Uterus (tissue), 3 donors: ENCODE measurements at regions not wholly inside any gene's neighbourhood (a gene's known extent, or its start where the extent isn't known, plus 50 kb on each side); places are given as distances from the start of the nearest gene placed in this dataset.

ENCODE experiments used
- DNase-seq, 2 donors: peaks; one replicate each; pipeline ENCODE4 v3.0.0-alpha.2; 2019 to 2020
- H3K27ac ChIP-seq, 2 donors: fragments of 200-600 bp; sonication (generic); 1 replicate in 1 of 2; 2 replicates in 1 of 2; pipeline ENCODE4 v1.5.1; 2016 to 2018
- H3K27me3 ChIP-seq, 2 donors: fragments of 200-600 bp; sonication (generic); one replicate each; pipeline ENCODE4 v1.5.1; 2018 to 2019; ENCODE audit warnings: control low read depth in 1 of 2
- H3K36me3 ChIP-seq, 2 donors: fragments of 200-600 bp; sonication (generic); one replicate each; pipeline ENCODE4 v1.5.1; 2019; ENCODE audit warnings: control low read depth in 1 of 2
- H3K4me1 ChIP-seq, 2 donors: fragments of 200-600 bp; sonication (generic); one replicate each; pipeline ENCODE4 v1.5.1; 2018 to 2019; ENCODE audit warnings: control low read depth in 1 of 2
- H3K4me3 ChIP-seq, 2 donors: fragments of 200-600 bp; sonication (generic); 1 replicate in 1 of 2; 2 replicates in 1 of 2; pipeline ENCODE4 v1.5.1; 2018 to 2019; ENCODE audit warnings: mild to moderate bottlenecking in 1 of 2
- H3K9me3 ChIP-seq, 2 donors: fragments of 200-600 bp; sonication (generic); one replicate each; pipeline ENCODE4 v1.5.1; 2019; ENCODE audit warnings: control low read depth in 1 of 2
- POLR2A ChIP-seq, 2 donors: fragments of 450-650 bp; IDR thresholded peaks; one replicate each; pipeline ENCODE4 v1.6.1; 2016; ENCODE audit warnings: antibody characterized with exemption in 2 of 2, mild to moderate bottlenecking in 1 of 2, moderate library complexity in 1 of 2
- intact Hi-C: fragments of 100-400 bp; cut with DNase I; formaldehyde crosslinking; loops from one replicate; pipeline ENCODE4 v1.15.1; 2023; ENCODE audit warnings: low total_unique reads
- TF ChIP-seq, protein P1 (sequence below), 4 experiments: fragments of 200-600 bp in 2 of 4; fragments of 450-650 bp in 2 of 4; sonication (generic) in 2 of 4; IDR thresholded peaks; one replicate each; pipeline ENCODE4 v1.5.1; 2016 to 2019; ENCODE audit warnings: antibody characterized with exemption in 4 of 4, mild to moderate bottlenecking in 2 of 4, moderate library complexity in 1 of 4
- donor health status: DM: yes; HTN: yes; CAD: no.

- intact Hi-C loops, result no loop called here
- H3K27me3 ChIP-seq, result no peaks in the 10 kb centered on the region
- H3K27ac ChIP-seq, result no peak overlapping the region
- H3K36me3 ChIP-seq, result no peaks in the 10 kb centered on the region
- DNase-seq, result no peak
- no peaks in the 10 kb centered on the region for H3K4me1 ChIP-seq
- no peaks in the 10 kb centered on the region for H3K9me3 ChIP-seq
- no peak for TF ChIP-seq POLR2A (IDR thresholded peaks at IDR 0.05)
- TF ChIP-seq, protein P1, sequence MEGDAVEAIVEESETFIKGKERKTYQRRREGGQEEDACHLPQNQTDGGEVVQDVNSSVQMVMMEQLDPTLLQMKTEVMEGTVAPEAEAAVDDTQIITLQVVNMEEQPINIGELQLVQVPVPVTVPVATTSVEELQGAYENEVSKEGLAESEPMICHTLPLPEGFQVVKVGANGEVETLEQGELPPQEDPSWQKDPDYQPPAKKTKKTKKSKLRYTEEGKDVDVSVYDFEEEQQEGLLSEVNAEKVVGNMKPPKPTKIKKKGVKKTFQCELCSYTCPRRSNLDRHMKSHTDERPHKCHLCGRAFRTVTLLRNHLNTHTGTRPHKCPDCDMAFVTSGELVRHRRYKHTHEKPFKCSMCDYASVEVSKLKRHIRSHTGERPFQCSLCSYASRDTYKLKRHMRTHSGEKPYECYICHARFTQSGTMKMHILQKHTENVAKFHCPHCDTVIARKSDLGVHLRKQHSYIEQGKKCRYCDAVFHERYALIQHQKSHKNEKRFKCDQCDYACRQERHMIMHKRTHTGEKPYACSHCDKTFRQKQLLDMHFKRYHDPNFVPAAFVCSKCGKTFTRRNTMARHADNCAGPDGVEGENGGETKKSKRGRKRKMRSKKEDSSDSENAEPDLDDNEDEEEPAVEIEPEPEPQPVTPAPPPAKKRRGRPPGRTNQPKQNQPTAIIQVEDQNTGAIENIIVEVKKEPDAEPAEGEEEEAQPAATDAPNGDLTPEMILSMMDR (IDR thresholded peaks at IDR 0.05), result no peak
- no peak overlapping the region for H3K4me3 ChIP-seq
Measured at GRCh38 chr1:87999852-88000251, 671.2 kb downstream of the LMO4 start.

DNA sequence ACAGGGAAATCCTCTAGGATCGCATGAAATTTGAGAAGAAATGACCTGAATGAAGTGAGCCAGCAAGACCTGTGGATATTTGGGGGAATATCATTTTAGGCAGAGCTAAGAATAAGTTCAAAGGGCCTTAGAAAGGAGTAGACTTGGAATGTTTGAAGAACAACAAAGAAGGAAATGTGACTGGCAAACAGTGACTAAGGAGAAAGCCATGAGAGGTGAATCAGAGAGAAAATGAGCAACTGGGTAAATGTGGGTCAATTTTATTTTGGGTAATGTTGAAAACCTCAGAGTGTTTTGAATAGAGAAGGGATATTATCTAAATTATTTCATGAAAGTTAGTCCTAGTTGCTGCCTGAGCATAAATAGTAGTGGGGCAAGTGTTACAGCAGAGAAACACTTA lies 672.8 kb downstream of the LMO4 start:
- intact Hi-C loops, result no loop called here
- H3K27me3 ChIP-seq, result no peaks in the 10 kb centered on the region
- H3K27ac ChIP-seq, result no peak overlapping the region
- no peak overlapping the region for H3K4me3 ChIP-seq
- H3K4me1 ChIP-seq, result no peaks in the 10 kb centered on the region
- no peak for DNase-seq
- no peaks in the 10 kb centered on the region for H3K9me3 ChIP-seq
- H3K36me3 ChIP-seq, result no peaks in the 10 kb centered on the region
- TF ChIP-seq, protein P1 (IDR thresholded peaks at IDR 0.05), result no peak
- no peak for TF ChIP-seq POLR2A (IDR thresholded peaks at IDR 0.05)

GRCh38 chr1:88003255-88003654 lies 674.6 kb downstream of the LMO4 start:
- no peak overlapping the region for H3K27ac ChIP-seq
- intact Hi-C loops, result no loop called here
- H3K4me3 ChIP-seq, result no peak overlapping the region
- no peaks in the 10 kb centered on the region for H3K36me3 ChIP-seq
- H3K27me3 ChIP-seq, result no peaks in the 10 kb centered on the region
- no peaks in the 10 kb centered on the region for H3K4me1 ChIP-seq
- no peaks in the 10 kb centered on the region for H3K9me3 ChIP-seq
- TF ChIP-seq, protein P1 (IDR thresholded peaks at IDR 0.05), result no peak
- TF ChIP-seq POLR2A (IDR thresholded peaks at IDR 0.05), result no peak
- no peak for DNase-seq

DNA sequence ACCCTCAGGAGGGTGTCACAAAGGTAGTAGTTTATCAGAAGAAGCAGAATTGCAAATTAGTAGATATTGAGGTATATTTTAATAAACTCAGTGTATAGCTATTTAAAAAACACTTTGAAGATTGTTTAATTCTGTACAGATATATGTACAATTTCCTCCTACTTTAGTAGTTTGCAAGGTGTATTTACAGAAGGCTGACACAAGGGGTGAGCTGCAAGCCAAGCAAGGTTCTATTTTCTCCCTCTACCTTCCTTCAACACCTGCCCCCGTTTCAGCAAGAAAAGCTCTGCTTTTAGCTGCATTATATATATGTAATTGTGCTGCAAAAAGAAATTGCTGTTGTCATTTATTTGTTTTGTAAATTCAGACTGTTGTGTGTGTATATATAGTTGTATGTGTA lies 674.2 kb upstream of the PKN2 start:
- no peaks in the 10 kb centered on the region for H3K4me1 ChIP-seq
- H3K27me3 ChIP-seq, result no peaks in the 10 kb centered on the region
- TF ChIP-seq, protein P1 (IDR thresholded peaks at IDR 0.05), result no peak
- no peak for TF ChIP-seq POLR2A (IDR thresholded peaks at IDR 0.05)
- DNase-seq, result no peak
- H3K27ac ChIP-seq, result no peak overlapping the region
- no peaks in the 10 kb centered on the region for H3K36me3 ChIP-seq
- intact Hi-C loops, result no loop called here
- H3K9me3 ChIP-seq, result no peaks in the 10 kb centered on the region
- H3K4me3 ChIP-seq, result no peak overlapping the region

GRCh38 chr1:88013485-88013884 lies 670.6 kb upstream of the PKN2 start:
- TF ChIP-seq, protein P1 (IDR thresholded peaks at IDR 0.05), result no peak
- no peak for TF ChIP-seq POLR2A (IDR thresholded peaks at IDR 0.05)
- intact Hi-C loops, result no loop called here
- no peaks in the 10 kb centered on the region for H3K36me3 ChIP-seq
- no peaks in the 10 kb centered on the region for H3K4me1 ChIP-seq
- H3K27ac ChIP-seq, result no peak overlapping the region
- no peak for DNase-seq
- no peak overlapping the region for H3K4me3 ChIP-seq
- no peaks in the 10 kb centered on the region for H3K27me3 ChIP-seq
- H3K9me3 ChIP-seq, result no peaks in the 10 kb centered on the region
